ENCODE measurements at regions not wholly inside any gene's neighbourhood (a gene's known extent, or its start where the extent isn't known, plus 50 kb on each side); places are given as distances from the start of the nearest gene placed in this dataset.

DNA sequence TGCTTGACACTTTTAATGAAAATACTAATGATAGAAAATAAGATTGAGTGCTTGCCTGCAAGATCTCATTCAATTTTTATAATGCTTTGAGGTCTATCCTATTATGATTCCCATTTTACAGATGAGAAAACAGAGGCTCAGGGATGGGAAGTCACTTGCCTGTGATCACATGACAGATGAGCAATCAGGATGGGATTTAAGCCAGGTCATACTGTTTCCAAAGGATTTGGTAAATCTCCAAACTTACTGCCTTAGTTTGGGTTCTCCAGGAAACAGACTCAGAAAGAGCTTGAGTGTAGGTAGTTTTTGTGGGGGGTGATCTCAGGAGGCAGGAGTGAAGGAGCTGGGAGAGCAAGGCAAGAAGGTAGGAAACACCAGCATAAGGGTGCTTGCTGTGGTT, 456.3 kb downstream of the MAFB start:
- TF ChIP-seq EP300 (IDR thresholded peaks at IDR 0.05): no peak
- TF ChIP-seq, protein P1, sequence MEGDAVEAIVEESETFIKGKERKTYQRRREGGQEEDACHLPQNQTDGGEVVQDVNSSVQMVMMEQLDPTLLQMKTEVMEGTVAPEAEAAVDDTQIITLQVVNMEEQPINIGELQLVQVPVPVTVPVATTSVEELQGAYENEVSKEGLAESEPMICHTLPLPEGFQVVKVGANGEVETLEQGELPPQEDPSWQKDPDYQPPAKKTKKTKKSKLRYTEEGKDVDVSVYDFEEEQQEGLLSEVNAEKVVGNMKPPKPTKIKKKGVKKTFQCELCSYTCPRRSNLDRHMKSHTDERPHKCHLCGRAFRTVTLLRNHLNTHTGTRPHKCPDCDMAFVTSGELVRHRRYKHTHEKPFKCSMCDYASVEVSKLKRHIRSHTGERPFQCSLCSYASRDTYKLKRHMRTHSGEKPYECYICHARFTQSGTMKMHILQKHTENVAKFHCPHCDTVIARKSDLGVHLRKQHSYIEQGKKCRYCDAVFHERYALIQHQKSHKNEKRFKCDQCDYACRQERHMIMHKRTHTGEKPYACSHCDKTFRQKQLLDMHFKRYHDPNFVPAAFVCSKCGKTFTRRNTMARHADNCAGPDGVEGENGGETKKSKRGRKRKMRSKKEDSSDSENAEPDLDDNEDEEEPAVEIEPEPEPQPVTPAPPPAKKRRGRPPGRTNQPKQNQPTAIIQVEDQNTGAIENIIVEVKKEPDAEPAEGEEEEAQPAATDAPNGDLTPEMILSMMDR (IDR thresholded peaks at IDR 0.05): no peak
- TF ChIP-seq POLR2AphosphoS5 (IDR thresholded peaks at IDR 0.05): no peak

Data from sigmoid colon (tissue), 4 donors.